SK-N-SH treated with all-trans-retinoic acid at 6 μM for 48 hours (cell line): ENCODE measurements at regions not wholly inside any gene's neighbourhood (a gene's known extent, or its start where the extent isn't known, plus 50 kb on each side); places are given as distances from the start of the nearest gene placed in this dataset.

Experiments used
- ARNTL ChIP-seq: fragments of 450-650 bp; formaldehyde crosslinking; IDR thresholded peaks from 2 replicates; pipeline ENCODE4 v1.5.0; 2020; ENCODE audit warnings: low read depth, mild to moderate bottlenecking, moderate library complexity, borderline replicate concordance
- CSDC2 ChIP-seq: fragments of 250-450 bp; sonication (Bioruptor Pico); IDR thresholded peaks from 2 replicates; pipeline ENCODE4 v1.5.0; 2020; ENCODE audit warnings: mild to moderate bottlenecking, moderate library complexity
- ESRRG ChIP-seq: fragments of 250-450 bp; sonication (Bioruptor Pico); IDR thresholded peaks from 2 replicates; pipeline ENCODE4 v1.6.1; 2021; ENCODE audit warnings: mild to moderate bottlenecking
- RARB ChIP-seq: fragments of 250-450 bp; sonication (Bioruptor Pico); IDR thresholded peaks from 2 replicates; pipeline ENCODE4 v1.8.0; 2021; ENCODE audit warnings: mild to moderate bottlenecking, moderate library complexity
- SNAI2 ChIP-seq: fragments of 250-450 bp; sonication (Bioruptor Pico); IDR thresholded peaks from 2 replicates; pipeline ENCODE4 v1.5.0; 2020; ENCODE audit warnings: mild to moderate bottlenecking, moderate library complexity
- TCF4 ChIP-seq: fragments of 250-450 bp; sonication (Bioruptor Pico); IDR thresholded peaks from 2 replicates; pipeline ENCODE4 v1.8.0; 2021; ENCODE audit warnings: mild to moderate bottlenecking, moderate library complexity, borderline replicate concordance
- TOX ChIP-seq: fragments of 250-450 bp; sonication (Bioruptor Pico); IDR thresholded peaks from 2 replicates; pipeline ENCODE4 v1.8.0; 2021; ENCODE audit warnings: mild to moderate bottlenecking, moderate library complexity, borderline replicate concordance
- ZFP3 ChIP-seq: fragments of 250-450 bp; sonication (Bioruptor Pico); IDR thresholded peaks from 2 replicates; pipeline ENCODE4 v1.5.0; 2020; ENCODE audit warnings: mild to moderate bottlenecking, moderate library complexity
- ZFP30 ChIP-seq: fragments of 450-650 bp; formaldehyde crosslinking; IDR thresholded peaks from 2 replicates; pipeline ENCODE4 v1.5.0; 2022; ENCODE audit warnings: mild to moderate bottlenecking, moderate library complexity
- ZNF70 ChIP-seq: fragments of 450-650 bp; formaldehyde crosslinking; IDR thresholded peaks from 2 replicates; pipeline ENCODE4 v1.5.0; 2020; ENCODE audit warnings: mild to moderate bottlenecking, moderate library complexity
- TF ChIP-seq, protein P1 (sequence below): fragments of 250-450 bp; sonication (Bioruptor Pico); IDR thresholded peaks from 2 replicates; pipeline ENCODE4 v1.8.0; 2020; ENCODE audit warnings: mild to moderate bottlenecking, moderate library complexity, borderline replicate concordance
- TF ChIP-seq, protein P2 (sequence below): fragments of 250-450 bp; sonication (Bioruptor Pico); IDR thresholded peaks from 2 replicates; pipeline ENCODE4 v1.5.1; 2020; ENCODE audit warnings: low read depth, mild to moderate bottlenecking, moderate library complexity
- TF ChIP-seq, protein P3 (sequence below): fragments of 250-450 bp; sonication (Bioruptor Pico); IDR thresholded peaks from 2 replicates; pipeline ENCODE4 v1.5.1; 2021; ENCODE audit warnings: mild to moderate bottlenecking, moderate library complexity

DNA sequence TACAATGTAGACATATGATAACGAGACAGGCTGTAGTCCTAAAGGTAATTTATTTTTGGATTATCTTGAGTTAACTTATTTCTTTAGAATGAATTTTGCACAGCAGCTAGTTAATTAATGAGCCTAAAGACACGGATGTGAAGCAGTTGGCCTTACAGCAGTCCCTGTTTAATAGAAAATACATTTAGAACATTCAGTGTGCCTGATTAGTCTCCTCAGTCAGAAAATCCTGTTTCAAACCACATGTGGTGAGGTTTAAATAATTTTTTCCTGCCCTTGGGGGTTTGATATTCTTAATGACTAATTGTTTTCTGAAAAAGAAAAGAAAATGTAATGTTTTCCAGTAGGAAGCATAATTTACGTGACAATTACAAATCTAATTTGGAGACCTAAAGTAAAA lies 494.2 kb upstream of the CDH8 start:
- no peak for TF ChIP-seq TOX (CRISPR knock-in tag)
- no peak for TF ChIP-seq TCF4 (CRISPR knock-in tag)
- TF ChIP-seq, protein P1, sequence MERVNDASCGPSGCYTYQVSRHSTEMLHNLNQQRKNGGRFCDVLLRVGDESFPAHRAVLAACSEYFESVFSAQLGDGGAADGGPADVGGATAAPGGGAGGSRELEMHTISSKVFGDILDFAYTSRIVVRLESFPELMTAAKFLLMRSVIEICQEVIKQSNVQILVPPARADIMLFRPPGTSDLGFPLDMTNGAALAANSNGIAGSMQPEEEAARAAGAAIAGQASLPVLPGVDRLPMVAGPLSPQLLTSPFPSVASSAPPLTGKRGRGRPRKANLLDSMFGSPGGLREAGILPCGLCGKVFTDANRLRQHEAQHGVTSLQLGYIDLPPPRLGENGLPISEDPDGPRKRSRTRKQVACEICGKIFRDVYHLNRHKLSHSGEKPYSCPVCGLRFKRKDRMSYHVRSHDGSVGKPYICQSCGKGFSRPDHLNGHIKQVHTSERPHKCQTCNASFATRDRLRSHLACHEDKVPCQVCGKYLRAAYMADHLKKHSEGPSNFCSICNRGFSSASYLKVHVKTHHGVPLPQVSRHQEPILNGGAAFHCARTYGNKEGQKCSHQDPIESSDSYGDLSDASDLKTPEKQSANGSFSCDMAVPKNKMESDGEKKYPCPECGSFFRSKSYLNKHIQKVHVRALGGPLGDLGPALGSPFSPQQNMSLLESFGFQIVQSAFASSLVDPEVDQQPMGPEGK (CRISPR knock-in tag), result no peak
- no peak for TF ChIP-seq ESRRG (CRISPR knock-in tag)
- TF ChIP-seq, protein P2, sequence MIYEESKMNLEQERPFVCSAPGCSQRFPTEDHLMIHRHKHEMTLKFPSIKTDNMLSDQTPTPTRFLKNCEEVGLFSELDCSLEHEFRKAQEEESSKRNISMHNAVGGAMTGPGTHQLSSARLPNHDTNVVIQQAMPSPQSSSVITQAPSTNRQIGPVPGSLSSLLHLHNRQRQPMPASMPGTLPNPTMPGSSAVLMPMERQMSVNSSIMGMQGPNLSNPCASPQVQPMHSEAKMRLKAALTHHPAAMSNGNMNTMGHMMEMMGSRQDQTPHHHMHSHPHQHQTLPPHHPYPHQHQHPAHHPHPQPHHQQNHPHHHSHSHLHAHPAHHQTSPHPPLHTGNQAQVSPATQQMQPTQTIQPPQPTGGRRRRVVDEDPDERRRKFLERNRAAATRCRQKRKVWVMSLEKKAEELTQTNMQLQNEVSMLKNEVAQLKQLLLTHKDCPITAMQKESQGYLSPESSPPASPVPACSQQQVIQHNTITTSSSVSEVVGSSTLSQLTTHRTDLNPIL (CRISPR knock-in tag), result no peak
- TF ChIP-seq SNAI2, result no peak
- no peak for TF ChIP-seq ARNTL (CRISPR knock-in tag)
- TF ChIP-seq ZFP3 (CRISPR knock-in tag), result no peak
- TF ChIP-seq ZFP30, result no peak
- TF ChIP-seq, protein P3, sequence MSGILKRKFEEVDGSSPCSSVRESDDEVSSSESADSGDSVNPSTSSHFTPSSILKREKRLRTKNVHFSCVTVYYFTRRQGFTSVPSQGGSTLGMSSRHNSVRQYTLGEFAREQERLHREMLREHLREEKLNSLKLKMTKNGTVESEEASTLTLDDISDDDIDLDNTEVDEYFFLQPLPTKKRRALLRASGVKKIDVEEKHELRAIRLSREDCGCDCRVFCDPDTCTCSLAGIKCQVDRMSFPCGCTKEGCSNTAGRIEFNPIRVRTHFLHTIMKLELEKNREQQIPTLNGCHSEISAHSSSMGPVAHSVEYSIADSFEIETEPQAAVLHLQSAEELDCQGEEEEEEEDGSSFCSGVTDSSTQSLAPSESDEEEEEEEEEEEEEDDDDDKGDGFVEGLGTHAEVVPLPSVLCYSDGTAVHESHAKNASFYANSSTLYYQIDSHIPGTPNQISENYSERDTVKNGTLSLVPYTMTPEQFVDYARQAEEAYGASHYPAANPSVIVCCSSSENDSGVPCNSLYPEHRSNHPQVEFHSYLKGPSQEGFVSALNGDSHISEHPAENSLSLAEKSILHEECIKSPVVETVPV (CRISPR knock-in tag), result no peak
- no peak for TF ChIP-seq RARB
- no peak for TF ChIP-seq ZNF70
- TF ChIP-seq CSDC2 (CRISPR knock-in tag), result no peak
